Activated gamma-delta T cell (primary cell): ENCODE measurements at regions not wholly inside any gene's neighbourhood (a gene's known extent, or its start where the extent isn't known, plus 50 kb on each side); places are given as distances from the start of the nearest gene placed in this dataset.
"Not testable (repeated sequence)": the region's sequence is repeated elsewhere in the genome, so short reads cannot be mapped to it uniquely, and the experiment has no call there.

Source experiments
- DNase-seq: peaks from one replicate; lab custom pipeline; 2025; lab: John Stamatoyannopoulos, UW

DNA sequence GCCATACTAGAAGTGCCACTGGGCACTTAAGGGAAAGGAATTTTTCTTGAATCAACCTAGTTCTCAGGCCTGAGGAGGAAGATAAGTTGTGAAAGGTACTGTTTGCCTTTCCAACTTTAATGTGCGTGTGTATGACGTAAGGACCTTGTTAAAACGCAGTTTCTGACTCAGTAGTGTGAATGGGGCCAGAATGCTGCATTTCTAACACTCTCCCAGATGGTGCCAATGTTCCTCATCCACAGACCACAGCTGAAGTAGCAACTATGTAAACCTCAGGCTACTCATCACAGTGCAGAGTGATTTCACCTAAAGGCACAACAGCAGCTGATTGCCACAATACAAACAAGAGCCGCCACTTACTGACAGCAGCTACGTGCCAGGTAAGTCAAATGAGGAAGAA lies 103.6 kb downstream of the OTOL1 start:
- DNase-seq, result no peak

DNA sequence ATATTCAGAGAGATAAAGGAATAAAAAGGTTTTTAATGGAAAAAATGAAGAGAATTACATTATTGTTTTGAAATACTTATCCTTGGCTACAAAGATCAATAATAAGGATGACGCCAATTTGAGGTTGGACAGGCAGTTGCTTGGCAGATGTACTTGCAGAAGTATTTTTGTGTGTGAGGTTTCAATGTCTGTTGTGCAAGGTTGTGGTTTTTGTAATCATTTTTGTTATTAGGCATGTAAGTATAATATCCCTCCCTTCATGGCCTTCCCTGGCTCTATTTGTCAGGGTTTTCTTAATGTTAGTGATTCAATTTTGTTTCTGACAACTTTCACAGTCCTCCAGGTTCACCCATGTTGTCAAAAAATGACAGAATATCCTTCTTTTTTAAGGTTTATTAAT lies 105.9 kb downstream of the OTOL1 start:
- DNase-seq, result no peak

DNA sequence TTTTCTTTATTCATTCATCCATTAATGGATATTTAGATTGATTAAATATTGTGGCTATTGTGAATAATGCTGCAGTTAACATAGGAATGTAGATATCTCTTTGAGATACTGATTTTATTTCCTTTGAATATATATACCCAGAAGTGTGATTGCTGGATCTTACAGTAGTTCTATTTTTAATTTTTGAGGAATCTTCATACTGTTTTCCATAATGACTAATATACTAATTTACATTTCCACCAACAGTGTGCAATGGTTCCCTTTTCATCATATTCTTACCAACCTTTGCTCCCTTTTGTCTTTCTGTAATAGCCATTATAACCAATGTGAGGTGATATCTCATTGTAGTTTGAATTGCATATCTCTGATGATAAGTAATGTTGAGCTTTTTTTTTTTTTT lies 106.3 kb downstream of the OTOL1 start:
- DNase-seq, result no peak

DNA sequence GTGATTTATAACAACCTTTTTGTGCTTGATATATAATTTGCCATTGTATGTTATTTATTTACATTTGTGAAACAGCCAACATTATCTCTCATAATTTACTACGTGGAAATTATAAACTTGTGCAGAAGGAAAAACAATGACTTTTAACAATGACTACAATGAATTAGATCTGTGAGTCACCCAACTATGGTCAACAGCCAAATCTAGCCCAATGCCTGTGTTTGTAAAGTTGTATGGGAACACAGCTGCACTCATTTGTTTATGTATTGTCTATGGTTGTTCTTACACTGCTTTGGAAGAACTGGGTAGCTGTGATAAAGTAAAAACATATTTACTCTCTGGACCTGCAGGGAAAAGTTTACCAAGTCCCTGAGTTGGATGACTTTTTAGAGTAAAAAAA lies 110.4 kb downstream of the OTOL1 start:
- DNase-seq, result no peak

DNA sequence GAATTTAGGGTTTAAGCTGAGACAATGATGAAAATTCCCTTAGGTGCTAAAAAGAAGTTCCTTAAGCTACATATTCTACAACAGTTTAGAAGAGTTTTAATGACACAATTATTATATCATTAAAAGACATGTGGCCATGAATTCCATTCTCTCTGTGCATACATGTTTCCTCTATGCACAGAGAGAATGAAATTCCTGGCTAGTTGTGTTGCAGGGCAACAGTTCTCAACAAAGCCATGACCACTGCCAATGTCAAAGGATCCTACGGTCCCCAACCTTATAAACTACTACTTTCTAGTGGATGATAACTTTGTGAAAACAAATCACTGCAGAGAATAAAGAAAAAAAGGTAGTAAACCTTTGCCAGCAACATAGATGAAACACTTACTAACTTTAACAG lies 122.7 kb downstream of the OTOL1 start:
- no peak for DNase-seq

DNA sequence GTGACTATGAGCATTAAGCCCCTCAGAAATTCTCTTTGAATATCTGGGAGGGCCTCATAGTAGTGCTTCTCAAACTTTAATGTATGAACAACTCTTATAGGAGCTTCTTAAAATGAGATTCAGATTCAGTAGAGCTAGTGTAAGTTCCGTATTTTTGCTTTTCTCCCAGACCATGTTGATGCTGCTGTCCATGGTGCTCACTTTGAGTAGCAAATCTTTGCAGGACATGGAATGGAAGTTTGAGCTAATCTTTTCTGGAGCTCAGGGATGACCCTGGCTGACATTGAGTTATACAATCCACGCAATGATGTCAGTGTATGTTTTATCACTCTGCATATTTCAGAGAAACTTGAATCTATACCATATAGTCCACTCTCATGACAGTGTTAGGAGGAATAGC lies 134.2 kb downstream of the OTOL1 start:
- no peak for DNase-seq

DNA sequence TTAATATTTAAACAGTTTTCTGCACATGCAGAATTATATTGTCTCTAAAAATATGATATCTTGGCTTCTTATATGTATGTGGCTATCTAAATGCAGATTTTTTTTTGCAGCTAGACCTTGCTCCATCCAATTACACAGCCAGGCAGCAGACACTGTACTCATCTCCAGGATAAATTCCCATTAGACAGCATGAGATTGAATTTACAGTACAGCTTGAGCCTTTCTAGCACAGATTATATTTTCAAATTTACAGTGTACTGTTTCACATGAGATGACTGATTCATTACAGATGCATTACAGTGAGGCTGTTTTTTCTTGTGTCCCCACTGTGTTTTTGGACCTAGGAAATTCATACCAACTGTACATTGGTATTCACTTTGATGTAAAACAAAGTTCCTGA lies 134.9 kb downstream of the OTOL1 start:
- DNase-seq, result no peak

DNA sequence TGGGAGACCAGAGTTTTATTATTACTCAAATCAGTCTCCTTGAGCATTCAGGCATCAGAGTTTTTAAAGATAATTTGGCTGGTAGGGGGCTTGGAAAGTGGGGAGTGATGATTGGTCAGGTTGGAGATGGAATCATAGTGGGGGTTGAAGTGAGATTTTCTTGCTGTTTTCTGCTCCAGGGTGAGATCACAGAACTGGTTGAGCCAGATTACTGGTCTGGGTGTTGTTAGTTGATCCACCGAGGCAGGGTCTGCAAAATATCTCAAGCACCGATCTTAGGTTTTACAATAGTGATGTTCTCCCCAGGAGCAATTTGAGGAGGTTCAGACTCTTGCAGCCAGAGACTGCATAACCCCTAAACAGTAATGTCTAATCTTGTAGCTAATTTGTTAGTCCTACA lies 141.0 kb downstream of the OTOL1 start:
- no peak for DNase-seq

DNA sequence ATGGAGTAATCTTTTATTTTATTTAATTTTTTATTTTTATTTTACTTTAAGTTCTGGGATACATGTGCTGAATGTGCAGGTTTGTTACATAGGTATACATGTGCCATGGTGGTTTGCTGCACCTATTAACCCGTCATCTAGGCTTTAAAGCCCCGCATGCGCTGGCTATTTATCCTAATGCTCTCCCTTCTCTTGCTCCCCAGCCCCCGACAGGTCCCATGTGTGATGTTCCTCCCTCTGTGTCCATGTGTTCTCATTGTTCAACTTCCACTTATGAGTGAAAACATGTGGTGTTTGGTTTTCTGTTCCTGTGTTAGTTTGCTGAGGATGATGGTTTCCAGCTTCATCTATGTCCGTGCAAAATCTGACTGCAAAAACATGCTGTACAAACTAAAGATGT lies 142.5 kb downstream of the OTOL1 start:
- DNase-seq, result not testable (repeated sequence)

DNA sequence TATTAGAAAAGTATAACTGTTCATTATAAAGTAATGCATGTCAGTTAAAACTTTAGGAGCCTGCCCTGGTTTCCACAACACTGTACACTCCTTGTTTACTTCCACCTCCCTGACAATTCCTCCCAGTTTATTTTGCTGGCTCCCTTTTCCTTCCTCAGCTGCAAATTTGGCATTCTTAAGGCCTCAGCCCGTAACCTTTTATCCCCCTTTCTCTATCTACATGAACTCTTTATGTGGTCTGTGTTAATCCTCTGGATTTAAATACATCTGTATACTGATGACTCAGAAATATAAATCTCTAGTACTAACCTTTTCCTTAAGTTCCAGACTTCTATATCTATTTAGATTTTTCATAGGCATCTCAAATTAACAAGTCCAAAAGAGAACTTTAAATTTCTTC lies 143.6 kb downstream of the OTOL1 start:
- DNase-seq, result no peak

DNA sequence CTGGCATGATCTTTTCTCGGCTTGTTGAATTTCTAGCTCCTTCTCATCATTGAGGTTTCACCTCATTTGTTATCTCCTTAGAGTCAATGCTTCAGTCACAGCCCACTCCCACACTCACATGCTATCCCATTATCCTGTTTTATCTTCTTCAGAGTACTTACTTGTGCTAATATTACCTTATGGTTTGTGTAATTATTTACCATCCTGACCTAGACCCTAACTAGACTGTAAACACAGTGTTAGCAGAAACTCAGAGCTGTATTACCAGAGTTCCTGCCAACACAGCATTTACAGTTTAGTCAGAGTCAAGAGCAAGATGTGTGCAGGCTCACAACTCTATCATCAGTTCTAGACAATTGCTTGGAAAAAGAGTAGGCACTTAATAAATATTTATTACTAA lies 144.7 kb downstream of the OTOL1 start:
- no peak for DNase-seq

DNA sequence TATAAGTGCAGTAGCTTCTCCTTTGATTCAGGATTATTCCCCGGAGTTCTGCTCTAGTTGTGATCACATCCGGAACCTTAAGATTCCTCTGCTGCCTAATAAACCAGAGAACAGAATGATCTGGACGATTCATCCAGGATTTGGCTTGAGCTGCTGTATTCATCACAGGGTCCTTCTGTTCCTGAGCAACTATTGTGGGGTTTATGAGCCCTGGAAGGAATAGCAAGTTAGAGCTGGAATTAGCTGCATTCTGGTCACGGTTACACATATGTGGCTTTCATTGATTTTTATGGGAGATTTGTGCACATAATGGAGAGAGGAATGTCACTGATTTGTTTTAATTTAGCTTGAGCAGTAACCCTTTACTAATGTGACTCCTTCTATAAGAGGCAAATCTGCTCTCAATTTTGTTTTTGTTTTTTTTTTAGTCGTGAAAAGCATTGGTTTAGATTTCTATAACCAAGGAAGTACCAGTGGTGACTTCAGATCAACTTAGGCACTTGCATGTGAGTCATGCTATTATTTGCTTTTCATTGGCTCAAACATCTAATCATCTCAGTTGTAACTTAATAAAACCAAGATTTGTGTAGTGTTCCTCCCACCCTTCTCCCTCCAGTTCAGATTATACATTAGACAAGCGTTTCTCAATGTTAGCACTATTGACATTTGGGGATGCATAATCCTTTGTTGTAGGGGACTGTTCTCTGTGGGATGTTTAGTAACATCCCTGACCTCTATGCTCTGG lies 148.5 kb downstream of the OTOL1 start:
- DNase-seq, result no peak

DNA sequence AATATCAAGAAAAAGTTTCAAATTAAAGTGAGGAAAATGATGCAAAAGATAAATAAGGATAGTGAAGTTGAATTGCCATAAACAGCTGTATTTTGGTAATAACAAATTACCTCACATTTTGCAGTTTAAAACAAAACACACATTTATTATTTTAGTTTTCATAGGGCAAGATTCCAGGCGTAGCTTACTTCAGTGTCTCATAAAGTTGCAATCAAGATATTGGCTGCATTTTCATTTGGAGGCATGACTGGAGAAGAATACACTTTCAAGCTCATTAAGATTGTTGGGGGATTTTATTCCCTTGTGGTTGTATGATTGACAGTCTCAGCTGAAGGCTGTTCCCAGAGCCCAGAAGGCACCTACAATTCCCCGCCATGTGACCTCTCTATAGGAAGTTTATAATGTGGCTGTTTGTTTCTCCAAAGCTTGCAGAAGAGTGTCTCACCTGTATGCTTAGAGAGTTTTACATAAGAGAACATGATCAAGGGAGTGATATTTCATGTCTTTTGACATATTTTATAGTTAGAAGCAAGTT lies 151.4 kb downstream of the OTOL1 start:
- DNase-seq, result no peak

DNA sequence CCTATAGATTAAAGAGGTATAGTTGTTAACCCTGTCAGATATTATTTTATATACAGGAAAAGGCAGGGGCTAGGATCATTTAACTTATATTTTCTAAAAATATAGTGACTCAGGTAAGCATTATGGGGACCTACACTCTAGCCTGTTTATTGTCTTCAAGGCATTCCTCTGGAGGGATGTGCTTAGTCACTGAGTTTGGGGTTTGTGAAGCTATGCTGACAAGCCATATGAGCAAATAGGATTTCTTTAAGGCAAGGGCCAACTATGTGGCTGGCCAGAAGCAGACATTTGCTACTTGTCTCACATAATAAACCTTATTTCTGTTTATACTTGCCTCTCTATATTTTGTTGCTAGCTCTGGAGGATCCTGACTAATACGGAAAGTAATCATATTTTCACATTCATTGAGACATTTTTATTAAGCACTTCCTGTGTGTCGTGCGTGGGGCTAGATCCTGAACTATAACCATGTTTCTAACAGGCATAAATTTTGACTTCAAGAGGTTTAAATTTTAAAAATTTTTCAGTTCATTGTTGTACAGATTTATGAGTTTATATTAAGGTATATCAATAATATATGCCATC lies 153.4 kb downstream of the OTOL1 start:
- no peak for DNase-seq

DNA sequence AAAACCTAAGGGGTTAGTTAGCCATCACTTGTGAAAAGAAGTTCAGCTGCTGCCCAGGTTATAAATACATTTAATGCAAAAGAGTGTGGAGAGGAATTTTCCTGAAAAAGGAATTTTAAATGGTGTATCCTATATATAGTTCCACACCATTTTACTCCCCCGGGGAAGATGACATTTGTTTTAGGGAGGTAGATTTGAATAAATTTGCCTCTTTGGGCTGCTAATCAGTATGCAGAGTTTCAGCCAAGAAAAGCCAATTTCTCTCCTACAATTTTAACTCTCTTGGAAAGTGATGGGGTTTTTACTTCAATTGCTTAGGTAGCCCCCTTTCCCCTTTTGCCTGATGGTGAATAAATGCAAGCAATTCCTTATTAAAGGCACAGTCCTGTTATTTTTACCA lies 161.2 kb downstream of the OTOL1 start:
- no peak for DNase-seq

DNA sequence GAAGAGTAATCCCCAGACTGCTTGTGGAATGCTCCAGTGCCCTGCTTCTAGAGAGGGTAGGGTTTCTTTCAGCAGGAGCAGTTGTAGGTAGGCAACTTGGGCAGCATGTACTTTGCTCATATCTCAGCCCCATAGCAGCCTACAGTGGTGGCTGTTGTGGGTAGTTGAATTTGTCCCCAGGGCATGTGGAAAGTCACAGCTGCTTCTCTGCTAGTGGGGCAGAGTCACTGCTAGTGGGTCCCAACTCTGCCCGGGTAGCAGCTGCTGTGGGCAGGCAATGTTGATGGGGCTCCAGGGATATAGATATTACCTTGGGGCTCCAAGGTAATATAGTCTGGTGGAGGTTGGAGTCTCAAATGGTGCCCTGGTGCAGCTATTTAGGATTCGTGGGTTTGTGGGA lies 174.5 kb downstream of the OTOL1 start:
- no peak for DNase-seq

DNA sequence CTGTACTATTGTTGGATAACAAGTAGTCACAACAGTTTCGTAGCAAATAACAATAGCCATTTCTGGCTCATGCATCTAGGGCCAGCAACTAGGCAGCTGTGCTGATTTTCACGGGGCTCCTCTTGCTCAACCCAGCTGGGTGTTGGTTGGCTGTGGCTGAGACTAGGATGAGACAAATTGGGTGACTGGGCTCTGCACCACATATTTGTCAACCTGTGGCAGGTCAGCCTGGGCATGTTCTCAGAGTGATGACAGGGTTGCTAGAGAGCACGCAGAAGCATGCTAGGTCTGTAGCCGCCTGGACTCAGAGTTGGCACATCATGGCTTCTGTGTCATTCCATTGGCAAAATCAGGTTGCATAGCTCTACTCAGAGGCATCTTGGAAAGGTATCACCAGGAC lies 175.9 kb downstream of the OTOL1 start:
- DNase-seq, result no peak

DNA sequence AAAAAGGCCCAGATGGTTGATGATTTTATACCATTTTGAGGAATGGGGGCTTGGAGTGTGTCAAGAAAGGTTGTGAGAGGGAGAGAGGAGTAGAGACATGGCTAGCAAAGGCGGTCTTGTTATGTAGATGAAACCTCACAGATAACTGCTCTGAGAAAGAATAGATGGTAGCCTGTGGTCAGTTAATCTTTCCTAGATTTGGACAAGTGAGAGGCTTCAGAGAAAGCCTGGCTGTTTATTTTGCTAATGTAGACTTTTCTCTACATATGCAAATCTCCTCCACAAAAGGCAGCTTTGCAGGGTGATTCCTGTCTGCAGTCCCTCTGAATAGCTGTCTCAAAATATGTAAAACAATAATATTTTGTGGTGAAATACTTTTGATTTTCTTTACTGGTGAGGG lies 177.3 kb downstream of the OTOL1 start:
- DNase-seq, result no peak

DNA sequence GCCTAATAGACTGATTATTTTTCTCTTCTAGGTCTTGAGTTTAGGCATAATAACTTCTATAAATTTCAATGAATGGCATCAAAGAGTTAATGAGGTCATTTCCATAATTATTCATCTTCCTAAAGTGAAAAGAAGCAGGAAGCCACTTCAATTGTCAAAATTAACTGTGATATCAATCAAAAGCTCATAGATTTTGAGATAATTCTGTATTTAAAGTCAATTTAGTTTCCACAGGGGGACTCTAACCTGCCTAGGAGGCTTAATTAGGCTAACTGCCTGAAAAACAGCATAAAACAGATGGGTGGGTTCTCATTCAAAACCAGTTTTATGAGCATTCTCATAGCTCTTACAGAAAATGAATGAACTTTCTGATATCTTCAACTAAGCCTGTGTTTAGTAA lies 177.8 kb downstream of the OTOL1 start:
- no peak for DNase-seq

DNA sequence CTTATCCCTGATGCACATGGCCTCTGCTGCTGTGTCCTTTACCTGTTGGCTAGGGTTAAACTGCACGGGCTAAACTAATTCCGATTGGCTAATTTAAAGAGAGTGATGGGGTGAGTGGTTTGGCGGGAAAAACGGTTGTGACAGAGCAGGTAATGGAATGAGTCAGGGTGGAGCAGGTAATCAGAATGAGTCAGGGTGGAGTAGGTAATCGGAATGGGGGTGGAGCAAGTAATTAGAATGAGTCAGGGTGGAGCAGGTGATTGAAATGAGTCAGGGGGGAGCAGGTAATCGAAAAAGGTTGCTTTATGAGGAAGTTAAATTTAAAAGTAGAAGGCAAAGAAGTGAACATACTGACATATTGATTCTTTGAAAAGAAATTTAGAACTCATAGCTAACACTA lies 185.2 kb downstream of the OTOL1 start:
- DNase-seq, result not testable (repeated sequence)

DNA sequence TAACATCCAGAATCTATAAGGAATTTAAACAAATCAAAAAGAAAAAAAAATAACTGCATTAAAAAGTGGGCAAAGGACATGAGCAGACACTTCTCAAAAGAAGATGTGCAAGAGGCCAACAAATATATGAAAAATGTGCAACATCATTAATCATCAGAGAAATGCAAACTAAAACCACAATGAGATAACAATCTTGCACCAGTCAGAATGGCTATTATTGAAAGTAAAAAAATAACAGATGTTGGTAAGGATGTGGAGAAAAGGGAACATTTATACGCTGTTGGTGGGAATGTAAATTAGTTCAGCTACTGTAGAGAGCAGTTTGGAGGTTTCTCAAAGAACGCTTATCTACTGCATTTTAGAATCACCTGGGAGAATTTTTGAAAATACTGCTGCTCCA lies 186.1 kb downstream of the OTOL1 start:
- DNase-seq, result no peak

DNA sequence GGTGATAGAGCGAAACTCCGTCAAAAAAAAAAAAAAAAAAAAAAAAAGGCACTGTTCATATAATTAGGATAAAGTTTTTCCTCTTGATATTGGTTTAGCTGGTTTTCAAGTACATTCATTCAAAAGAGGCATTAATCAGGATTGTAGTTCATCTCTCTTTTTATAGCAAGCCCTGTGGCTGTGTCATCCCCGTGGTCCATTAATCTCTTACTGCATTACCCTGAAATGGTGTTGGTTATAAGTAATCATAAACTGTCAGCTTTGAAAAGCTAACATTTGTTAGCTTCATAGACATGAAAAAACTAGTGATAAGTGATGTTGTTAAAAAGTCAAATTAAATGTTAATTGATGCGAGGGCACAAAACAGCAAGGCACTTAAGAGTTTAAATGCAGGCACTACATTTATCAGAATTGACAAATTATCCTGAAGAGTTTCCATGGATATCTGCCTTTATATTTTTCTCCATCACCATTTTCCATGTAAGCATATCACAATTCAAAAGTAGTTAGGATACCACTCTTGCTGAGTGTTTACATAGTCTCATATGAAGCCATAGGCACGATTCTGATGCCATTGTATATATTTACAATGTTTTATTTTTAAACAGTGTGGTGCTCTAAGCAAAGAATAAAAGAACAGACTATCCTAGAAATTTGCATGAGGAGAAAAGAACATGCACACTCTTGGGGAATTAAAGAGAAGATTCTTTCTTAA lies 193.1 kb downstream of the OTOL1 start:
- no peak for DNase-seq

DNA sequence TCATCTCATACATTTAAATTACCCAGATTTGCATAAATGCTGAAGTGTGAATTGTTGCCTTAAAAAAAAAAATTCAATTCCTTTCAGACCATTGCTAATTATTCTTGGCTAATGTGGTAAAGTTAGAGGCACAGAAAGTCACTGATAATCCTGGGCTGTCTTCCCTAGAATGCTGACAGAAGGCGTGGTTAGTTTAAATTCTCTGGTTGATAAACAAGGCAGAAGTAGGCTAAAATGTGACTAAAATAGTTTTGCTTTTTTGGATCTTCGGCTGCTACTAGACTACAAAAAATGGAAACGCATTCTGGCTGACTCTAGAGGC lies 193.7 kb downstream of the OTOL1 start:
- DNase-seq, result no peak
